IMR-90 (cell line): ENCODE measurements at regions not wholly inside any gene's neighbourhood (a gene's known extent, or its start where the extent isn't known, plus 50 kb on each side); places are given as distances from the start of the nearest gene placed in this dataset.

Source experiments
- ATAC-seq: fragments of 200-7000 bp; cut with Tn5 transposase; 2 replicates; pipeline ENCODE4 v1.9.1; 2020; ENCODE audit warnings: low read depth, mild to moderate bottlenecking, moderate library complexity
- BruUV-seq: library from RNA; stranded (reverse); fragments of 400-500 nt; replicated peaks from 2 replicates; lab custom pipeline; 2021; lab: Mats Ljungman, UMichigan
- CTCF ChIA-PET: fragments of 300-600 bp; formaldehyde crosslinking; extraction: SDS; loops from one replicate; lab custom pipeline; 2021; ENCODE audit warnings: antibody characterized with exemption; lab: Yijun Ruan, JAX
- POLR2A ChIA-PET: fragments of 300-600 bp; sonication (Branson Sonifier 250); formaldehyde crosslinking; loops from one replicate; lab custom pipeline; 2022; ENCODE audit warnings: antibody characterized with exemption; ENCODE audit not compliant: unreplicated experiment; lab: Charles Lee
- DNase-seq: peaks from one replicate; pipeline ENCODE4 v3.0.0; 2013
- H2AFZ ChIP-seq: replicated peaks from 2 replicates; pipeline ENCODE3; 2013; ENCODE audit warnings: low read length, mild to moderate bottlenecking; ENCODE audit not compliant: poor library complexity
- H2AK5ac ChIP-seq: 2 replicates; pipeline ENCODE4 v1.6.1; 2013; ENCODE audit warnings: low read depth, low read length, inconsistent platforms
- H2AK9ac ChIP-seq: replicated peaks from 2 replicates; pipeline ENCODE3; 2013; ENCODE audit warnings: mild to moderate bottlenecking, low read depth, low read length, moderate library complexity; ENCODE audit not compliant: poor library complexity
- H2BK120ac ChIP-seq: 2 replicates; pipeline ENCODE4 v1.6.1; 2013; ENCODE audit warnings: low read depth, low read length, inconsistent platforms
- H2BK15ac ChIP-seq: 3 replicates; pipeline ENCODE4 v1.6.1; 2013; ENCODE audit warnings: low read depth, low read length, inconsistent platforms
- H2BK20ac ChIP-seq: 2 replicates; pipeline ENCODE4 v1.6.1; 2013; ENCODE audit warnings: low read depth, mild to moderate bottlenecking, inconsistent platforms, low read length, moderate library complexity
- H2BK5ac ChIP-seq: 2 replicates; pipeline ENCODE4 v1.6.1; 2013; ENCODE audit warnings: mild to moderate bottlenecking, low read depth, low read length, inconsistent platforms; ENCODE audit not compliant: poor library complexity, severe bottlenecking
- H3K14ac ChIP-seq: replicated peaks from 2 replicates; pipeline ENCODE4 v1.6.1; 2013; ENCODE audit warnings: low read depth, low read length, inconsistent platforms
- H3K18ac ChIP-seq: 2 replicates; pipeline ENCODE4 v1.6.1; 2013; ENCODE audit warnings: low read depth, low read length, control low read depth
- H3K23ac ChIP-seq: 2 replicates; pipeline ENCODE4 v1.6.1; 2013; ENCODE audit warnings: low read depth, low read length, inconsistent platforms
- H3K27ac ChIP-seq: 2 replicates; pipeline ENCODE4 v1.5.1; 2013; ENCODE audit warnings: mild to moderate bottlenecking, control low read depth, low read length; ENCODE audit not compliant: insufficient read depth
- H3K27me3 ChIP-seq: 2 replicates; pipeline ENCODE4 v1.6.1; 2013; ENCODE audit warnings: low read length; ENCODE audit not compliant: control insufficient read depth, insufficient read depth
- H3K36me3 ChIP-seq: 2 replicates; pipeline ENCODE4 v1.6.1; 2013; ENCODE audit warnings: low read length, mixed read lengths; ENCODE audit not compliant: control insufficient read depth, insufficient read depth
- H3K4ac ChIP-seq: 2 replicates; pipeline ENCODE4 v1.6.1; 2013; ENCODE audit warnings: low read depth, low read length, inconsistent platforms
- H3K4me1 ChIP-seq: 2 replicates; pipeline ENCODE4 v1.6.1; 2013; ENCODE audit warnings: low read length, mixed read lengths; ENCODE audit not compliant: control insufficient read depth, insufficient read depth
- H3K4me2 ChIP-seq: 2 replicates; pipeline ENCODE4 v1.6.1; 2013; ENCODE audit warnings: low read depth, mild to moderate bottlenecking, control low read depth, low read length, moderate library complexity
- H3K4me3 ChIP-seq: 2 replicates; pipeline ENCODE4 v1.5.1; 2013; ENCODE audit warnings: low read depth, mild to moderate bottlenecking, control low read depth, low read length, moderate library complexity; ENCODE audit not compliant: insufficient read depth
- H3K56ac ChIP-seq: 2 replicates; pipeline ENCODE4 v1.6.1; 2013; ENCODE audit warnings: low read length, inconsistent platforms; ENCODE audit not compliant: insufficient read depth; ENCODE audit errors: extremely low read depth
- H3K79me1 ChIP-seq, 2 experiments: 2 replicates each; pipeline ENCODE4 v1.6.1; 2013; ENCODE audit warnings: low read length in 2 of 2, inconsistent platforms in 1 of 2, low read depth in 1 of 2
- H3K9ac ChIP-seq: 2 replicates; pipeline ENCODE4 v1.6.1; 2013; ENCODE audit warnings: low read depth, low read length, control low read depth
- H3K9me1 ChIP-seq: 2 replicates; pipeline ENCODE4 v1.6.1; 2013; ENCODE audit warnings: low read length, inconsistent platforms; ENCODE audit not compliant: insufficient read depth
- H3K9me3 ChIP-seq: 2 replicates; pipeline ENCODE4 v1.6.1; 2013; ENCODE audit warnings: low read length; ENCODE audit not compliant: control insufficient read depth, insufficient read depth
- H4K20me1 ChIP-seq: 2 replicates; pipeline ENCODE4 v1.6.1; 2013; ENCODE audit warnings: low read length, inconsistent platforms; ENCODE audit not compliant: insufficient read depth
- H4K5ac ChIP-seq: 2 replicates; pipeline ENCODE4 v1.6.1; 2013; ENCODE audit warnings: mild to moderate bottlenecking, low read depth, low read length, control low read depth
- H4K8ac ChIP-seq, 2 experiments: 2 replicates each; pipeline ENCODE4 v1.6.1; 2013; ENCODE audit warnings: low read depth in 2 of 2, low read length in 2 of 2, control low read depth in 1 of 2, inconsistent platforms in 1 of 2
- H4K91ac ChIP-seq: 2 replicates; pipeline ENCODE4 v1.6.1; 2013; ENCODE audit warnings: low read depth, low read length, inconsistent platforms; ENCODE audit not compliant: insufficient read depth
- BHLHE40 ChIP-seq: fragments of 150-350 bp; IDR thresholded peaks from 2 replicates; pipeline ENCODE4 v1.6.1; 2016; ENCODE audit warnings: mild to moderate bottlenecking, low read depth, low read length
- CEBPB ChIP-seq: IDR thresholded peaks from 2 replicates; pipeline ENCODE4 v1.6.1; 2012; ENCODE audit warnings: low read depth, low read length, improper control_type of control experiment
- CHD1 ChIP-seq: IDR thresholded peaks from 2 replicates; pipeline ENCODE4 v1.6.1; 2012; ENCODE audit warnings: low read depth, low read length, improper control_type of control experiment
- FOS ChIP-seq: fragments of 150-350 bp; IDR thresholded peaks from 2 replicates; pipeline ENCODE4 v1.6.1; 2016; ENCODE audit warnings: low read depth, low read length
- MAFK ChIP-seq: IDR thresholded peaks from 2 replicates; pipeline ENCODE4 v1.6.1; 2012; ENCODE audit warnings: low read depth, low read length, improper control_type of control experiment
- MAZ ChIP-seq: IDR thresholded peaks from 2 replicates; pipeline ENCODE4 v1.6.1; 2012; ENCODE audit warnings: low read depth, mild to moderate bottlenecking, low read length, improper control_type of control experiment, moderate library complexity, borderline replicate concordance
- MXI1 ChIP-seq: IDR thresholded peaks from 2 replicates; pipeline ENCODE4 v1.6.1; 2012; ENCODE audit warnings: low read depth, mild to moderate bottlenecking, low read length, moderate library complexity, borderline replicate concordance
- NFE2L2 ChIP-seq: fragments of 150-350 bp; IDR thresholded peaks from 2 replicates; pipeline ENCODE4 v1.6.1; 2016; ENCODE audit warnings: low read depth, mild to moderate bottlenecking, low read length
- POLR2A ChIP-seq: IDR thresholded peaks from 2 replicates; pipeline ENCODE4 v1.6.1; 2012; ENCODE audit warnings: mild to moderate bottlenecking, low read depth, low read length
- RAD21 ChIP-seq: IDR thresholded peaks from 2 replicates; pipeline ENCODE4 v1.6.1; 2012; ENCODE audit warnings: low read length, improper control_type of control experiment
- RCOR1 ChIP-seq: IDR thresholded peaks from 2 replicates; pipeline ENCODE4 v1.6.1; 2012; ENCODE audit warnings: mild to moderate bottlenecking, low read length, improper control_type of control experiment; ENCODE audit not compliant: insufficient replicate concordance
- RFX5 ChIP-seq: IDR thresholded peaks from 2 replicates; pipeline ENCODE4 v1.8.0; 2012; ENCODE audit warnings: low read depth, mild to moderate bottlenecking, low read length, moderate library complexity
- SMC3 ChIP-seq: fragments of 150-350 bp; IDR thresholded peaks from 2 replicates; pipeline ENCODE4 v1.6.1; 2016; ENCODE audit warnings: low read depth, mild to moderate bottlenecking, antibody characterized with exemption, low read length, moderate library complexity
- WGBS, 2 experiments: methylation state at CpG; one replicate each; pipeline versions ENCODE4 v1.1.5 to v1.1.7; 2013; ENCODE audit warnings: missing lambda C conversion rate in 2 of 2; ENCODE audit not compliant: insufficient read length in 1 of 2; ENCODE audit errors: extremely low coverage in 2 of 2; 5-methylcytosine and 5-hydroxymethylcytosine counted together
- dilution Hi-C: fragments of 300-500 bp; cut with HindIII; formaldehyde crosslinking; loops from one replicate; pipeline ENCODE4 v1.14.3; 2018; ENCODE audit warnings: low sequenced_read_pairs; ENCODE audit not compliant: unreplicated experiment
- in situ Hi-C: fragments of 300-500 bp; cut with MboI; formaldehyde crosslinking; loops from 3 replicates; pipeline ENCODE4 v1.14.3; 2019; ENCODE audit warnings: low sequenced_read_pairs, inconsistent platforms, mixed read lengths
- intact Hi-C: fragments of 100-400 bp; cut with micrococcal nuclease; formaldehyde crosslinking; loops from 2 replicates; pipeline ENCODE4 v1.10.0; 2022
- TF ChIP-seq, protein P1 (sequence below): fragments of 150-350 bp; IDR thresholded peaks from 2 replicates; pipeline ENCODE4 v1.6.1; 2017; ENCODE audit warnings: mild to moderate bottlenecking, antibody characterized with exemption, low read length, low read depth
- TF ChIP-seq, protein P2 (sequence below): conservative IDR thresholded peaks from 2 replicates; pipeline ENCODE4 v1.5.1; 2012; ENCODE audit warnings: mild to moderate bottlenecking, low read depth, low read length, improper control_type of control experiment
- TF ChIP-seq, protein P3 (sequence below): fragments of 150-350 bp; IDR thresholded peaks from 2 replicates; pipeline ENCODE4 v1.6.1; 2016; ENCODE audit warnings: low read depth, mild to moderate bottlenecking, low read length, moderate library complexity, borderline replicate concordance

DNA sequence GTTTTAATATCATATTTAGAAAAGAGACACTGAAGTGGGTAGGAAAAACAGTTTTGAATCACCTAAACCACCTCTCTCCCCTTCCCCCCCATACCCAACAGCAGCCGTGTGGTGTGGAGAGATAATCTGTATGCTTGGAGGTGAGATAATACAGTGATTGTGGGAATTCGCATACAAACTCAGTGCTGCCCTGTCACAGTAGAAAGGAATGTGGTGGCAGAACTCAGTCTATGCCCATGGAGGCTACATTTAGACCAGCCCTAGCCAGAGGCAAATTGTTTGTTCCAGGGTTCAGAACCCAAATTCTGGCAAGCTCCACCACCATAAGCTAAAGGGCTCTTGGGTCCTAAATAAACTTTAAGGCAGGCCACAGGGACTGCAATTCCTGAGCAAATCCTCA, 827.0 kb downstream of the C12orf50 start:
- no peaks in the 10 kb centered on the region for H3K4me1 ChIP-seq
- no peak overlapping the region for H2AK5ac ChIP-seq
- H3K14ac ChIP-seq: no peak overlapping the region
- ATAC-seq (no peak), DNase-seq (no peak)
- intact Hi-C loops (no loop called here), in situ Hi-C loops (no loop called here), dilution Hi-C loops (no loop called here)
- H4K5ac ChIP-seq: no peak overlapping the region
- no peaks in the 10 kb centered on the region for H4K20me1 ChIP-seq
- no peak overlapping the region for H3K56ac ChIP-seq
- no peaks in the 10 kb centered on the region for H3K27me3 ChIP-seq
- no peak overlapping the region for H2BK5ac ChIP-seq
- H3K18ac ChIP-seq: no peak overlapping the region
- no peak overlapping the region for H2BK120ac ChIP-seq
- H2AFZ ChIP-seq: no peak overlapping the region
- no peak overlapping the region for H3K23ac ChIP-seq
- WGBS, 2 experiments: no CpG with 5 or more reads among the region's 2 CpGs
- H3K36me3 ChIP-seq: no peaks in the 10 kb centered on the region
- ChIA-PET POLR2A (no interaction called here), CTCF (no interaction called here)
- H3K4me2 ChIP-seq: no peak overlapping the region
- no peak overlapping the region for H2AK9ac ChIP-seq
- H2BK20ac ChIP-seq: no peak overlapping the region
- H3K9me3 ChIP-seq: no peaks in the 10 kb centered on the region
- H3K79me1 ChIP-seq: no peaks in the 10 kb centered on the region
- no peaks in the 10 kb centered on the region for H3K9me1 ChIP-seq
- no TSS peak for BruUV-seq
- H3K27ac ChIP-seq: no peak overlapping the region
- H3K4ac ChIP-seq: no peak overlapping the region
- H4K91ac ChIP-seq: no peak overlapping the region
- no peak overlapping the region for H4K8ac ChIP-seq
- H3K4me3 ChIP-seq: no peak overlapping the region
- TF ChIP-seq MAZ: no peak
- TF ChIP-seq CHD1: no peak
- TF ChIP-seq, protein P1, sequence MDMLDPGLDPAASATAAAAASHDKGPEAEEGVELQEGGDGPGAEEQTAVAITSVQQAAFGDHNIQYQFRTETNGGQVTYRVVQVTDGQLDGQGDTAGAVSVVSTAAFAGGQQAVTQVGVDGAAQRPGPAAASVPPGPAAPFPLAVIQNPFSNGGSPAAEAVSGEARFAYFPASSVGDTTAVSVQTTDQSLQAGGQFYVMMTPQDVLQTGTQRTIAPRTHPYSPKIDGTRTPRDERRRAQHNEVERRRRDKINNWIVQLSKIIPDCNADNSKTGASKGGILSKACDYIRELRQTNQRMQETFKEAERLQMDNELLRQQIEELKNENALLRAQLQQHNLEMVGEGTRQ: no peak
- TF ChIP-seq RAD21: no peak
- no peak for TF ChIP-seq POLR2A
- no peak for TF ChIP-seq RFX5
- no peak for TF ChIP-seq MXI1
- no peak for TF ChIP-seq MAFK
- no peak for TF ChIP-seq RCOR1
- no peak for TF ChIP-seq SMC3
- no peak for TF ChIP-seq FOS
- no peak for TF ChIP-seq NFE2L2
- TF ChIP-seq BHLHE40: no peak
- no peak for TF ChIP-seq CEBPB
- TF ChIP-seq, protein P2, sequence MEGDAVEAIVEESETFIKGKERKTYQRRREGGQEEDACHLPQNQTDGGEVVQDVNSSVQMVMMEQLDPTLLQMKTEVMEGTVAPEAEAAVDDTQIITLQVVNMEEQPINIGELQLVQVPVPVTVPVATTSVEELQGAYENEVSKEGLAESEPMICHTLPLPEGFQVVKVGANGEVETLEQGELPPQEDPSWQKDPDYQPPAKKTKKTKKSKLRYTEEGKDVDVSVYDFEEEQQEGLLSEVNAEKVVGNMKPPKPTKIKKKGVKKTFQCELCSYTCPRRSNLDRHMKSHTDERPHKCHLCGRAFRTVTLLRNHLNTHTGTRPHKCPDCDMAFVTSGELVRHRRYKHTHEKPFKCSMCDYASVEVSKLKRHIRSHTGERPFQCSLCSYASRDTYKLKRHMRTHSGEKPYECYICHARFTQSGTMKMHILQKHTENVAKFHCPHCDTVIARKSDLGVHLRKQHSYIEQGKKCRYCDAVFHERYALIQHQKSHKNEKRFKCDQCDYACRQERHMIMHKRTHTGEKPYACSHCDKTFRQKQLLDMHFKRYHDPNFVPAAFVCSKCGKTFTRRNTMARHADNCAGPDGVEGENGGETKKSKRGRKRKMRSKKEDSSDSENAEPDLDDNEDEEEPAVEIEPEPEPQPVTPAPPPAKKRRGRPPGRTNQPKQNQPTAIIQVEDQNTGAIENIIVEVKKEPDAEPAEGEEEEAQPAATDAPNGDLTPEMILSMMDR: no peak
- TF ChIP-seq, protein P3, sequence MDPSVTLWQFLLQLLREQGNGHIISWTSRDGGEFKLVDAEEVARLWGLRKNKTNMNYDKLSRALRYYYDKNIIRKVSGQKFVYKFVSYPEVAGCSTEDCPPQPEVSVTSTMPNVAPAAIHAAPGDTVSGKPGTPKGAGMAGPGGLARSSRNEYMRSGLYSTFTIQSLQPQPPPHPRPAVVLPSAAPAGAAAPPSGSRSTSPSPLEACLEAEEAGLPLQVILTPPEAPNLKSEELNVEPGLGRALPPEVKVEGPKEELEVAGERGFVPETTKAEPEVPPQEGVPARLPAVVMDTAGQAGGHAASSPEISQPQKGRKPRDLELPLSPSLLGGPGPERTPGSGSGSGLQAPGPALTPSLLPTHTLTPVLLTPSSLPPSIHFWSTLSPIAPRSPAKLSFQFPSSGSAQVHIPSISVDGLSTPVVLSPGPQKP: no peak
- H3K9ac ChIP-seq: no peak overlapping the region
- H2BK15ac ChIP-seq: no peak overlapping the region
